Astrocyte of the hippocampus (primary cell): ENCODE measurements at regions not wholly inside any gene's neighbourhood (a gene's known extent, or its start where the extent isn't known, plus 50 kb on each side); places are given as distances from the start of the nearest gene placed in this dataset.

Experiments
- DNase-seq: peaks from one replicate; pipeline ENCODE4 v3.0.0; 2011; ENCODE audit warnings: low read depth, low spot score

GRCh38 chr4:3343358-3343757 lies 50.5 kb downstream of the RGS12 start:
- DNase-seq, result no peak

GRCh38 chr4:3344104-3344503 lies 51.3 kb downstream of the RGS12 start:
- no peak for DNase-seq

GRCh38 chr4:3344596-3344995 lies 51.8 kb downstream of the RGS12 start:
- no peak for DNase-seq

GRCh38 chr4:3345384-3345783 lies 52.6 kb downstream of the RGS12 start:
- no peak for DNase-seq

GRCh38 chr4:3346146-3346545 lies 53.3 kb downstream of the RGS12 start:
- peak; percentile 84 for DNase-seq

- DNase-seq, result no peak
These were observed 55.0 kb downstream of the RGS12 start for GRCh38 chr4:3347871-3348270.

GRCh38 chr4:3348621-3349020 lies 55.8 kb downstream of the RGS12 start:
- no peak for DNase-seq

- no peak for DNase-seq
These were observed 56.3 kb downstream of the RGS12 start for GRCh38 chr4:3349116-3349515.

GRCh38 chr4:3351997-3352396 lies 59.2 kb downstream of the RGS12 start:
- no peak for DNase-seq

GRCh38 chr4:3352505-3352904 lies 59.7 kb downstream of the RGS12 start:
- no peak for DNase-seq

- no peak for DNase-seq
These were observed 60.2 kb downstream of the RGS12 start for GRCh38 chr4:3352941-3353594.

- DNase-seq, result no peak
These were observed 61.1 kb downstream of the RGS12 start for GRCh38 chr4:3353752-3354454.

- DNase-seq, result no peak
These were observed 61.6 kb downstream of the RGS12 start for GRCh38 chr4:3354455-3354811.

- DNase-seq, result no peak
These were observed 62.5 kb downstream of the RGS12 start for GRCh38 chr4:3355266-3355748.

- no peak for DNase-seq
These were observed 65.8 kb downstream of the RGS12 start for GRCh38 chr4:3358656-3359055.

GRCh38 chr4:3360777-3361176 lies 68.0 kb downstream of the RGS12 start:
- DNase-seq, result no peak

GRCh38 chr4:3361406-3361805 lies 68.6 kb downstream of the RGS12 start:
- no peak for DNase-seq

- DNase-seq, result no peak
These were observed 69.1 kb downstream of the RGS12 start for GRCh38 chr4:3361896-3362295.

- no peak for DNase-seq
These were observed 69.8 kb downstream of the RGS12 start for GRCh38 chr4:3362431-3363287.

- DNase-seq, result no peak
These were observed 70.8 kb downstream of the RGS12 start for GRCh38 chr4:3363411-3364141.

- DNase-seq, result no peak
These were observed 71.4 kb downstream of the RGS12 start for GRCh38 chr4:3364199-3364598.
